T-helper 1 cell (primary cell): ENCODE measurements at regions not wholly inside any gene's neighbourhood (a gene's known extent, or its start where the extent isn't known, plus 50 kb on each side); places are given as distances from the start of the nearest gene placed in this dataset.
A peak's percentile ranks its signal among the peaks of the same experiment; 100 is the strongest.

Source experiments
- DNase-seq, 5 donors: peaks; one replicate each; pipeline ENCODE4 v3.0.0-alpha.2; 2012 to 2020

GRCh38 chr21:25375675-25376074 lies 231.6 kb downstream of the MRPL39 start:
- no peak for DNase-seq

GRCh38 chr21:25373126-25374082 lies 233.9 kb downstream of the MRPL39 start:
- no peak for DNase-seq

GRCh38 chr21:25371841-25372425 lies 235.3 kb downstream of the MRPL39 start:
- DNase-seq: no peak

GRCh38 chr21:25370311-25370744 lies 237.0 kb downstream of the MRPL39 start:
- DNase-seq: peak in 1 of 5 donors; percentile 5

GRCh38 chr21:25369524-25370300 lies 237.6 kb downstream of the MRPL39 start:
- DNase-seq: no peak

- no peak for DNase-seq
Observed at GRCh38 chr21:25368531-25368930, 238.8 kb downstream of the MRPL39 start.

GRCh38 chr21:25366116-25366515 lies 241.2 kb downstream of the MRPL39 start:
- no peak for DNase-seq

- DNase-seq: no peak
Observed at GRCh38 chr21:25362375-25363267, 244.7 kb downstream of the MRPL39 start.

- no peak for DNase-seq
Observed at GRCh38 chr21:25361765-25362164, 245.5 kb downstream of the MRPL39 start.

- no peak for DNase-seq
Observed at GRCh38 chr21:25361097-25361496, 246.2 kb downstream of the MRPL39 start.

GRCh38 chr21:25360593-25360992 lies 246.7 kb downstream of the MRPL39 start:
- peak in 1 of 5 donors; percentile 3 for DNase-seq

GRCh38 chr21:25359724-25360123 lies 247.6 kb downstream of the MRPL39 start:
- DNase-seq: no peak

GRCh38 chr21:25350056-25350455 lies 257.2 kb downstream of the MRPL39 start:
- DNase-seq: peak in 1 of 5 donors; percentile 11

- DNase-seq: no peak
Observed at GRCh38 chr21:25343774-25344545, 263.3 kb downstream of the MRPL39 start.

GRCh38 chr21:25342816-25343215 lies 264.5 kb downstream of the MRPL39 start:
- no peak for DNase-seq

GRCh38 chr21:25341981-25342380 lies 265.3 kb downstream of the MRPL39 start:
- no peak for DNase-seq

- no peak for DNase-seq
Observed at GRCh38 chr21:25338415-25338814, 268.9 kb downstream of the MRPL39 start.

- DNase-seq: no peak
Observed at GRCh38 chr21:25334046-25334730, 273.1 kb downstream of the MRPL39 start.

GRCh38 chr21:25331286-25331685 lies 276.0 kb downstream of the MRPL39 start:
- no peak for DNase-seq

- no peak for DNase-seq
Observed at GRCh38 chr21:25330266-25330665, 277.0 kb downstream of the MRPL39 start.
